Activated T-cell treated with anti-CD3 and anti-CD28 coated beads, Interleukin-2, amount 50 U/mL, for 24 hours (primary cell): ENCODE measurements at regions not wholly inside any gene's neighbourhood (a gene's known extent, or its start where the extent isn't known, plus 50 kb on each side); places are given as distances from the start of the nearest gene placed in this dataset.

Experiments used
- DNase-seq: peaks from one replicate; pipeline ENCODE4 v3.0.0-alpha.2; 2020
- H3K27ac Mint-ChIP-seq: 2 replicates; pipeline ENCODE4 v1.8.0; 2020; ENCODE audit warnings: mild to moderate bottlenecking, mixed read lengths
- H3K27me3 Mint-ChIP-seq: 2 replicates; pipeline ENCODE4 v1.8.0; 2020; ENCODE audit warnings: mixed read lengths
- H3K36me3 Mint-ChIP-seq: 2 replicates; pipeline ENCODE4 v1.8.0; 2020; ENCODE audit warnings: low read depth, mixed read lengths
- H3K4me1 Mint-ChIP-seq: 2 replicates; pipeline ENCODE4 v1.8.0; 2020; ENCODE audit warnings: low read depth, mixed read lengths
- H3K4me3 Mint-ChIP-seq: 2 replicates; pipeline ENCODE4 v1.8.0; 2020; ENCODE audit warnings: mild to moderate bottlenecking, moderate library complexity, mixed read lengths
- H3K9me3 Mint-ChIP-seq: 2 replicates; pipeline ENCODE4 v1.8.0; 2020; ENCODE audit warnings: mixed read lengths

GRCh38 chr13:43977911-43978310 lies 98.2 kb downstream of the LACC1 start:
- Mint-ChIP-seq H3K27ac (no peak overlapping the region), H3K9me3 (peaks cover 3% of the 10 kb centered on the region), H3K4me3 (no peak overlapping the region), H3K4me1 (no peaks in the 10 kb centered on the region), H3K27me3 (peaks cover 44% of the 10 kb centered on the region), H3K36me3 (no peaks in the 10 kb centered on the region)
- no peak for DNase-seq

GRCh38 chr13:43978688-43979087 lies 99.0 kb downstream of the LACC1 start:
- no peak overlapping the region for H3K4me3 Mint-ChIP-seq

GRCh38 chr13:43979492-43979891 lies 99.8 kb downstream of the LACC1 start:
- Mint-ChIP-seq H3K36me3 (no peaks in the 10 kb centered on the region), H3K4me1 (no peaks in the 10 kb centered on the region), H3K9me3 (peaks cover 3% of the 10 kb centered on the region), H3K27me3 (peaks cover 44% of the 10 kb centered on the region), H3K27ac (no peak overlapping the region), H3K4me3 (no peak overlapping the region)
- no peak for DNase-seq

More at GRCh38 chr13:43978688-43979087, 99.0 kb downstream of the LACC1 start:
- no peak for DNase-seq
- H3K4me1 Mint-ChIP-seq, result no peaks in the 10 kb centered on the region
- H3K27ac Mint-ChIP-seq, result no peak overlapping the region
- H3K9me3 Mint-ChIP-seq, result peaks cover 3% of the 10 kb centered on the region
- H3K36me3 Mint-ChIP-seq, result no peaks in the 10 kb centered on the region
- H3K27me3 Mint-ChIP-seq, result peaks cover 44% of the 10 kb centered on the region

GRCh38 chr13:43980587-43980986 lies 100.9 kb downstream of the LACC1 start:
- Mint-ChIP-seq H3K4me3 (no peak overlapping the region), H3K4me1 (no peaks in the 10 kb centered on the region), H3K9me3 (peaks cover 3% of the 10 kb centered on the region), H3K27ac (no peak overlapping the region), H3K36me3 (no peaks in the 10 kb centered on the region), H3K27me3 (peaks cover 44% of the 10 kb centered on the region)
- DNase-seq, result no peak

- Mint-ChIP-seq H3K4me1 (no peaks in the 10 kb centered on the region), H3K36me3 (no peaks in the 10 kb centered on the region), H3K27ac (no peak overlapping the region), H3K4me3 (no peak overlapping the region), H3K9me3 (peaks cover 2% of the 10 kb centered on the region), H3K27me3 (peaks cover 41% of the 10 kb centered on the region)
- DNase-seq, result no peak
Observed at GRCh38 chr13:43981091-43981490, 101.4 kb downstream of the LACC1 start.

GRCh38 chr13:43981512-43982301 lies 102.0 kb downstream of the LACC1 start:
- no peak overlapping the region for H3K27ac Mint-ChIP-seq
- no peaks in the 10 kb centered on the region for H3K36me3 Mint-ChIP-seq
- no peaks in the 10 kb centered on the region for H3K4me1 Mint-ChIP-seq
- no peaks in the 10 kb centered on the region for H3K9me3 Mint-ChIP-seq
- no peak for DNase-seq
- H3K27me3 Mint-ChIP-seq, result peaks cover 35% of the 10 kb centered on the region
- no peak overlapping the region for H3K4me3 Mint-ChIP-seq

GRCh38 chr13:43983373-43983772 lies 103.7 kb downstream of the LACC1 start:
- no peaks in the 10 kb centered on the region for H3K9me3 Mint-ChIP-seq
- H3K27ac Mint-ChIP-seq, result no peak overlapping the region
- no peaks in the 10 kb centered on the region for H3K36me3 Mint-ChIP-seq
- H3K4me3 Mint-ChIP-seq, result no peak overlapping the region
- peaks cover 23% of the 10 kb centered on the region for H3K27me3 Mint-ChIP-seq
- DNase-seq, result no peak
- no peaks in the 10 kb centered on the region for H3K4me1 Mint-ChIP-seq

GRCh38 chr13:43984292-43984691 lies 104.6 kb downstream of the LACC1 start:
- H3K4me1 Mint-ChIP-seq, result no peaks in the 10 kb centered on the region
- H3K27me3 Mint-ChIP-seq, result peaks cover 16% of the 10 kb centered on the region
- no peaks in the 10 kb centered on the region for H3K36me3 Mint-ChIP-seq
- no peak for DNase-seq
- no peaks in the 10 kb centered on the region for H3K9me3 Mint-ChIP-seq
- H3K27ac Mint-ChIP-seq, result no peak overlapping the region
- no peak overlapping the region for H3K4me3 Mint-ChIP-seq

GRCh38 chr13:43985422-43986072 lies 105.8 kb downstream of the LACC1 start:
- H3K27ac Mint-ChIP-seq, result no peak overlapping the region
- no peaks in the 10 kb centered on the region for H3K4me1 Mint-ChIP-seq
- no peaks in the 10 kb centered on the region for H3K36me3 Mint-ChIP-seq
- H3K4me3 Mint-ChIP-seq, result no peak overlapping the region
- H3K9me3 Mint-ChIP-seq, result no peaks in the 10 kb centered on the region
- peaks cover 5% of the 10 kb centered on the region for H3K27me3 Mint-ChIP-seq
- DNase-seq, result no peak

GRCh38 chr13:43986421-43986981 lies 106.8 kb downstream of the LACC1 start:
- Mint-ChIP-seq H3K36me3 (no peaks in the 10 kb centered on the region), H3K27me3 (peaks cover 10% of the 10 kb centered on the region), H3K4me1 (no peaks in the 10 kb centered on the region), H3K9me3 (no peaks in the 10 kb centered on the region), H3K27ac (no peak overlapping the region), H3K4me3 (no peak overlapping the region)
- DNase-seq, result no peak

- H3K27ac Mint-ChIP-seq, result no peak overlapping the region
Observed at GRCh38 chr13:43988302-43988701, 108.6 kb downstream of the LACC1 start.

GRCh38 chr13:43990021-43990420 lies 110.3 kb downstream of the LACC1 start:
- Mint-ChIP-seq H3K4me3 (no peak overlapping the region), H3K27me3 (peaks cover 32% of the 10 kb centered on the region), H3K36me3 (no peaks in the 10 kb centered on the region), H3K4me1 (no peaks in the 10 kb centered on the region), H3K27ac (no peak overlapping the region), H3K9me3 (peaks cover 13% of the 10 kb centered on the region)
- DNase-seq, result no peak

More at GRCh38 chr13:43988302-43988701, 108.6 kb downstream of the LACC1 start:
- Mint-ChIP-seq H3K27me3 (peaks cover 18% of the 10 kb centered on the region), H3K4me3 (no peak overlapping the region), H3K9me3 (no peaks in the 10 kb centered on the region), H3K4me1 (no peaks in the 10 kb centered on the region), H3K36me3 (no peaks in the 10 kb centered on the region)
- DNase-seq, result no peak

GRCh38 chr13:43990829-43991228 lies 111.1 kb downstream of the LACC1 start:
- Mint-ChIP-seq H3K27me3 (peaks cover 34% of the 10 kb centered on the region), H3K4me3 (no peak overlapping the region), H3K27ac (no peak overlapping the region), H3K4me1 (no peaks in the 10 kb centered on the region), H3K36me3 (no peaks in the 10 kb centered on the region), H3K9me3 (peaks cover 21% of the 10 kb centered on the region)
- no peak for DNase-seq

- no peaks in the 10 kb centered on the region for H3K36me3 Mint-ChIP-seq
- no peak overlapping the region for H3K27ac Mint-ChIP-seq
- peaks cover 21% of the 10 kb centered on the region for H3K9me3 Mint-ChIP-seq
- no peak overlapping the region for H3K4me3 Mint-ChIP-seq
- no peak for DNase-seq
- H3K4me1 Mint-ChIP-seq, result no peaks in the 10 kb centered on the region
- peaks cover 34% of the 10 kb centered on the region for H3K27me3 Mint-ChIP-seq
Observed at GRCh38 chr13:43991773-43992201, 112.1 kb downstream of the LACC1 start.

GRCh38 chr13:43992211-43992610 lies 112.5 kb downstream of the LACC1 start:
- no peaks in the 10 kb centered on the region for H3K4me1 Mint-ChIP-seq
- H3K9me3 Mint-ChIP-seq, result peaks cover 21% of the 10 kb centered on the region
- no peaks in the 10 kb centered on the region for H3K36me3 Mint-ChIP-seq
- DNase-seq, result no peak
- H3K27me3 Mint-ChIP-seq, result peaks cover 34% of the 10 kb centered on the region
- H3K27ac Mint-ChIP-seq, result no peak overlapping the region
- H3K4me3 Mint-ChIP-seq, result no peak overlapping the region
